HG02852 (cell line): ENCODE measurements at regions not wholly inside any gene's neighbourhood (a gene's known extent, or its start where the extent isn't known, plus 50 kb on each side); places are given as distances from the start of the nearest gene placed in this dataset.
"Not testable (repeated sequence)": the region's sequence is repeated elsewhere in the genome, so short reads cannot be mapped to it uniquely, and the experiment has no call there.

Experiments
- ATAC-seq: cut with Tn5 transposase; IDR thresholded peaks from one replicate; pipeline ENCODE4 v1.9.1; 2021; ENCODE audit warnings: mild to moderate bottlenecking, moderate library complexity; ENCODE audit not compliant: unreplicated experiment

- no peak for ATAC-seq
Measured at GRCh38 chrX:2640436-2641150, 50.5 kb upstream of the CD99 start.

GRCh38 chrX:2638279-2638678, 52.8 kb upstream of the CD99 start:
- ATAC-seq, result no peak

GRCh38 chrX:2635342-2635741, 55.8 kb upstream of the CD99 start:
- ATAC-seq, result no peak

- no peak for ATAC-seq
Measured at GRCh38 chrX:2632533-2633504, 58.3 kb upstream of the CD99 start.

GRCh38 chrX:2631743-2632532, 59.2 kb upstream of the CD99 start:
- ATAC-seq, result no peak

GRCh38 chrX:2630935-2631742, 60.0 kb upstream of the CD99 start:
- not testable (repeated sequence) for ATAC-seq

- ATAC-seq, result not testable (repeated sequence)
Measured at GRCh38 chrX:2630008-2630934, 60.8 kb upstream of the CD99 start.

GRCh38 chrX:2629316-2630007, 61.6 kb upstream of the CD99 start:
- ATAC-seq, result no peak

GRCh38 chrX:2628751-2629315, 62.3 kb upstream of the CD99 start:
- ATAC-seq, result no peak

GRCh38 chrX:2627272-2627867, 63.7 kb upstream of the CD99 start:
- peak; percentile 81 for ATAC-seq

- no peak for ATAC-seq
Measured at GRCh38 chrX:2626750-2627149, 64.3 kb upstream of the CD99 start.

GRCh38 chrX:2620576-2620975, 70.5 kb upstream of the CD99 start:
- ATAC-seq, result no peak

GRCh38 chrX:2618516-2618915, 72.6 kb upstream of the CD99 start:
- ATAC-seq, result no peak

- ATAC-seq, result no peak
Measured at GRCh38 chrX:2614911-2615310, 76.2 kb upstream of the CD99 start.

GRCh38 chrX:2610246-2611170, 80.6 kb upstream of the CD99 start:
- ATAC-seq, result no peak

GRCh38 chrX:2609431-2610238, 81.5 kb upstream of the CD99 start:
- no peak for ATAC-seq
